CD14-positive monocyte (primary cell): ENCODE measurements at regions not wholly inside any gene's neighbourhood (a gene's known extent, or its start where the extent isn't known, plus 50 kb on each side); places are given as distances from the start of the nearest gene placed in this dataset.

Experiments used
- DNase-seq, 3 donors: peaks; one replicate each; pipeline ENCODE4 v3.0.0-alpha.2; 2011 to 2022
- H2AFZ ChIP-seq: 2 replicates; pipeline ENCODE4 v1.6.0; 2012; ENCODE audit warnings: mild to moderate bottlenecking, low read depth, low read length, inconsistent platforms; ENCODE audit not compliant: insufficient read depth, poor library complexity, severe bottlenecking
- H3K27ac ChIP-seq, 2 donors: 1 replicate in 1 of 2; 2 replicates in 1 of 2; pipeline ENCODE4 v1.5.1; 2012 to 2013; ENCODE audit warnings: low read length in 2 of 2, control low read depth in 1 of 2, inconsistent platforms in 1 of 2, low read depth in 1 of 2, mild to moderate bottlenecking in 1 of 2
- H3K27me3 ChIP-seq, 2 donors: one replicate each; pipeline versions ENCODE4 v1.6.0 to v1.6.1; 2011 to 2013; ENCODE audit warnings: low read length in 2 of 2; ENCODE audit not compliant: control insufficient read depth in 2 of 2, insufficient read depth in 2 of 2
- H3K36me3 ChIP-seq, 2 donors: replicated peaks in 1 of 2; 1 replicate in 1 of 2; 2 replicates in 1 of 2; pipeline versions ENCODE4 v1.5.1 to v1.6.1; 2012 to 2013; ENCODE audit warnings: low read length in 2 of 2, control low read depth in 1 of 2, inconsistent platforms in 1 of 2, mild to moderate bottlenecking in 1 of 2; ENCODE audit not compliant: insufficient read depth in 2 of 2, control insufficient read depth in 1 of 2
- H3K4me1 ChIP-seq, 2 donors: 1 replicate in 1 of 2; 2 replicates in 1 of 2; pipeline versions ENCODE4 v1.5.1 to v1.6.1; 2012 to 2013; ENCODE audit warnings: low read length in 2 of 2, control low read depth in 1 of 2, inconsistent platforms in 1 of 2, mild to moderate bottlenecking in 1 of 2, moderate library complexity in 1 of 2; ENCODE audit not compliant: insufficient read depth in 2 of 2, control insufficient read depth in 1 of 2
- H3K4me2 ChIP-seq: replicated peaks from 2 replicates; pipeline ENCODE3; 2012; ENCODE audit warnings: low read length, moderate library complexity, mild to moderate bottlenecking; ENCODE audit not compliant: poor library complexity, severe bottlenecking; ENCODE audit errors: extremely low read depth
- H3K4me3 ChIP-seq, 3 experiments: fragments of 200-600 bp in 1 of 3; sonication (generic) in 1 of 3; replicated peaks in 1 of 3; 1 replicate in 2 of 3; 2 replicates in 1 of 3; pipeline ENCODE4 v1.5.1; 2011 to 2013; ENCODE audit warnings: low read length in 3 of 3, mild to moderate bottlenecking in 3 of 3, control low read depth in 2 of 3, low read depth in 2 of 3, inconsistent platforms in 1 of 3, moderate library complexity in 1 of 3
- H3K79me2 ChIP-seq: 2 replicates; pipeline ENCODE4 v1.6.0; 2012; ENCODE audit warnings: mild to moderate bottlenecking, control low read depth, inconsistent platforms, low read length, moderate library complexity; ENCODE audit not compliant: insufficient read depth
- H3K9ac ChIP-seq: 2 replicates; pipeline ENCODE4 v1.6.0; 2017; ENCODE audit warnings: low read length, mild to moderate bottlenecking; ENCODE audit not compliant: insufficient read depth, poor library complexity, severe bottlenecking
- H3K9me3 ChIP-seq, 2 donors: replicated peaks in 1 of 2; 1 replicate in 1 of 2; 2 replicates in 1 of 2; pipeline versions ENCODE4 v1.5.1 to v1.6.1; 2012 to 2013; ENCODE audit warnings: low read length in 2 of 2, control low read depth in 1 of 2; ENCODE audit not compliant: control insufficient read depth in 1 of 2, insufficient read depth in 1 of 2
- H4K20me1 ChIP-seq: 2 replicates; pipeline ENCODE4 v1.6.0; 2012; ENCODE audit warnings: mild to moderate bottlenecking, low read length, control low read depth, moderate library complexity; ENCODE audit not compliant: insufficient read depth
- H3K27ac Mint-ChIP-seq, 7 donors: one replicate each; pipeline ENCODE4 v1.8.0; 2020; ENCODE audit warnings: mild to moderate bottlenecking in 7 of 7, mixed read lengths in 7 of 7, moderate library complexity in 6 of 7, inconsistent platforms in 2 of 7
- H3K27me3 Mint-ChIP-seq, 3 donors: one replicate each; pipeline ENCODE4 v1.8.0; 2021 to 2022; ENCODE audit warnings: low read depth in 3 of 3, mild to moderate bottlenecking in 3 of 3, mixed read lengths in 3 of 3, moderate library complexity in 3 of 3, inconsistent platforms in 1 of 3
- H3K36me3 Mint-ChIP-seq, 2 donors: one replicate each; pipeline ENCODE4 v1.8.0; 2020; ENCODE audit warnings: mixed read lengths in 2 of 2, inconsistent platforms in 1 of 2, mild to moderate bottlenecking in 1 of 2
- H3K4me1 Mint-ChIP-seq: one replicate; pipeline ENCODE4 v1.8.0; 2020; ENCODE audit warnings: mild to moderate bottlenecking, mixed read lengths
- H3K4me3 Mint-ChIP-seq, 2 donors: one replicate each; pipeline ENCODE4 v1.8.0; 2020; ENCODE audit warnings: mild to moderate bottlenecking in 2 of 2, mixed read lengths in 2 of 2, moderate library complexity in 1 of 2
- H3K9me3 Mint-ChIP-seq, 7 donors: one replicate each; pipeline ENCODE4 v1.8.0; 2020 to 2022; ENCODE audit warnings: mixed read lengths in 7 of 7, mild to moderate bottlenecking in 6 of 7, moderate library complexity in 6 of 7, inconsistent platforms in 2 of 7
- WGBS: methylation state at CpG from one replicate; pipeline ENCODE4 v1.1.5; 2013; ENCODE audit warnings: missing lambda C conversion rate; ENCODE audit not compliant: insufficient coverage; 5-methylcytosine and 5-hydroxymethylcytosine counted together
- intact Hi-C, 2 donors: fragments of 100-400 bp; cut with micrococcal nuclease; formaldehyde crosslinking; loops; one replicate each; pipeline versions ENCODE4 v1.15.0 to v1.15.1; 2023
- TF ChIP-seq, protein P1 (sequence below): fragments of 200-600 bp; IDR thresholded peaks from one replicate; pipeline ENCODE4 v1.8.0; 2022; ENCODE audit warnings: antibody characterized with exemption, mild to moderate bottlenecking

DNA sequence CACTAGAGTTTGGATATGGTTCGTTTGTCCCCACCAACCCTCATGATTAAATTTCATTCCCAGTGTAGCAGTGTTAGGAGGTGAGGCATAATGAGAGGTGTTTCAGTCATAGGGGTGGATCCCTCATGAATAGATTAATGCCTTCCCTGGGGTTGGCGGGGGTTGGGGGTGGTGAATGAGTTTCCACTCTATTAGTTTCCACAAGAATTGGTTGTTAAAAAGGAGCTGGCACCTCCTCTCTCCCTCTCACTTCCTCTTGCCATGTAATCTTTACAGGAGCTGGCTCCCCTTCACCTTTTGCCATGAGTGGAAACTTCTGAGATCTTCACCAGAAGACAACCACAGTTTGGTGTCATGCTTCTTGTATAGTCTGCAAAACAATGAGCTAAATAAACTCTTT, 333.7 kb downstream of the ENC1 start:
- Mint-ChIP-seq H3K36me3 (no peaks in the 10 kb centered on the region), H3K9me3 (no peaks in the 10 kb centered on the region), H3K27ac (no peak overlapping the region), H3K4me1 (peaks cover 3% of the 10 kb centered on the region), H3K4me3 (no peak overlapping the region), H3K27me3 (peaks cover 2 to 7% (median 3%) of the 10 kb centered on the region in 3 donors)
- Histone ChIP-seq H2AFZ (no peak overlapping the region), H4K20me1 (no peaks in the 10 kb centered on the region), H3K27me3 (no peaks in the 10 kb centered on the region), H3K9me3 (no peaks in the 10 kb centered on the region), H3K4me3 (no peak overlapping the region), H3K27ac (no peak overlapping the region), H3K9ac (no peak overlapping the region), H3K36me3 (no peaks in the 10 kb centered on the region), H3K4me2 (no peak overlapping the region), H3K4me1 (no peaks in the 10 kb centered on the region), H3K79me2 (no peaks in the 10 kb centered on the region)
- WGBS = no CpG with 5 or more reads among the region's 2 CpGs
- TF ChIP-seq, protein P1, sequence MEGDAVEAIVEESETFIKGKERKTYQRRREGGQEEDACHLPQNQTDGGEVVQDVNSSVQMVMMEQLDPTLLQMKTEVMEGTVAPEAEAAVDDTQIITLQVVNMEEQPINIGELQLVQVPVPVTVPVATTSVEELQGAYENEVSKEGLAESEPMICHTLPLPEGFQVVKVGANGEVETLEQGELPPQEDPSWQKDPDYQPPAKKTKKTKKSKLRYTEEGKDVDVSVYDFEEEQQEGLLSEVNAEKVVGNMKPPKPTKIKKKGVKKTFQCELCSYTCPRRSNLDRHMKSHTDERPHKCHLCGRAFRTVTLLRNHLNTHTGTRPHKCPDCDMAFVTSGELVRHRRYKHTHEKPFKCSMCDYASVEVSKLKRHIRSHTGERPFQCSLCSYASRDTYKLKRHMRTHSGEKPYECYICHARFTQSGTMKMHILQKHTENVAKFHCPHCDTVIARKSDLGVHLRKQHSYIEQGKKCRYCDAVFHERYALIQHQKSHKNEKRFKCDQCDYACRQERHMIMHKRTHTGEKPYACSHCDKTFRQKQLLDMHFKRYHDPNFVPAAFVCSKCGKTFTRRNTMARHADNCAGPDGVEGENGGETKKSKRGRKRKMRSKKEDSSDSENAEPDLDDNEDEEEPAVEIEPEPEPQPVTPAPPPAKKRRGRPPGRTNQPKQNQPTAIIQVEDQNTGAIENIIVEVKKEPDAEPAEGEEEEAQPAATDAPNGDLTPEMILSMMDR = no peak
- DNase-seq = no peak
- intact Hi-C loops = no loop called here

DNA sequence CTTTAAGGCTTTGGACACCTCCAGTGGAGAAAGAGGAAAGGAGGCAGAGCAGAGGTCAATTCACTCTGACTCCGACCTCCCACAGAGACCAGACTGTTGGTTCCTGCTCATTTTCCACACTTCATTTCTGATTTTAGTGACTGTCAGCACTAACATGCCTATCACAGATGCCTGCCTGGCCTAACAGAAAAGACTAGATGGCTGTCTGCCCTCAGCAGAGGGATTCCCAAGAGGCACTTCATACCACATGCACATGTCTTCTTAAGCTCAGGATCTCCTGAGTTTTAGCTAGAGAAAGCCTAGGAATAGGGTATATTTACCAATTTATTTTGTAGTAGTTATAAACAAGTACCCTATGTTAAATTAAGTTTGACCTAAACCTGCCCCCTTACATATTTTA, 336.0 kb downstream of the ENC1 start:
- Histone ChIP-seq H2AFZ (no peak overlapping the region), H3K9ac (no peak overlapping the region), H3K79me2 (no peaks in the 10 kb centered on the region), H3K4me3 (no peak overlapping the region), H3K9me3 (no peaks in the 10 kb centered on the region), H3K4me1 (no peaks in the 10 kb centered on the region), H3K27ac (no peak overlapping the region), H3K36me3 (no peaks in the 10 kb centered on the region), H3K27me3 (no peaks in the 10 kb centered on the region), H3K4me2 (no peak overlapping the region), H4K20me1 (no peaks in the 10 kb centered on the region)
- Mint-ChIP-seq H3K4me1 (peaks cover under 1% of the 10 kb centered on the region), H3K4me3 (no peak overlapping the region), H3K9me3 (peaks cover 0 to 4% (median 3%) of the 10 kb centered on the region in 7 donors), H3K27me3 (peaks cover 0 to 3% (median 0%) of the 10 kb centered on the region in 3 donors), H3K36me3 (no peaks in the 10 kb centered on the region), H3K27ac (no peak overlapping the region)
- WGBS = no CpG with 5 or more reads among the region's 1 CpG
- intact Hi-C loops = no loop called here
- TF ChIP-seq, protein P1 = no peak
- no peak for DNase-seq
